CD4-positive, alpha-beta T cell (primary cell): ENCODE measurements at regions not wholly inside any gene's neighbourhood (a gene's known extent, or its start where the extent isn't known, plus 50 kb on each side); places are given as distances from the start of the nearest gene placed in this dataset.
"Not testable (repeated sequence)": the region's sequence is repeated elsewhere in the genome, so short reads cannot be mapped to it uniquely, and the experiment has no call there.

Experiments
- ATAC-seq: fragments of 200-7000 bp; cut with Tn5 transposase; one replicate; pipeline ENCODE4 v1.10.0; 2022; ENCODE audit warnings: mild to moderate bottlenecking; ENCODE audit not compliant: poor library complexity
- CTCF ChIA-PET: fragments of 350-600 bp; sonication (Branson Sonifier 250); formaldehyde crosslinking; loops from one replicate; lab custom pipeline; 2021; ENCODE audit warnings: antibody characterized with exemption, inconsistent platforms; lab: Charles Lee
- POLR2A ChIA-PET: fragments of 350-600 bp; sonication (Branson Sonifier 250); formaldehyde crosslinking; loops from one replicate; lab custom pipeline; 2021; ENCODE audit warnings: antibody characterized with exemption, inconsistent platforms; lab: Charles Lee
- DNase-seq, 14 experiments: peaks; one replicate each; pipeline ENCODE4 v3.0.0-alpha.2; 2013 to 2020; ENCODE audit warnings: mixed read lengths in 2 of 14
- H3K27ac ChIP-seq, 2 donors: one replicate each; pipeline versions ENCODE4 v1.5.1 to v1.7.0; 2013; ENCODE audit warnings: low read length in 2 of 2, low read depth in 1 of 2, mild to moderate bottlenecking in 1 of 2
- H3K27me3 ChIP-seq, 2 experiments: 1 replicate in 1 of 2; 2 replicates in 1 of 2; pipeline versions ENCODE4 v1.6.1 to v1.7.0; 2013; ENCODE audit warnings: low read length in 2 of 2, control low read depth in 1 of 2, mild to moderate bottlenecking in 1 of 2, moderate library complexity in 1 of 2; ENCODE audit not compliant: insufficient read depth in 2 of 2, control insufficient read depth in 1 of 2
- H3K36me3 ChIP-seq: one replicate; pipeline ENCODE4 v1.6.1; 2013; ENCODE audit warnings: low read length, control low read depth; ENCODE audit not compliant: insufficient read depth
- H3K4me1 ChIP-seq: one replicate; pipeline ENCODE4 v1.6.1; 2013; ENCODE audit warnings: low read length, control low read depth; ENCODE audit not compliant: insufficient read depth
- H3K4me3 ChIP-seq: one replicate; pipeline ENCODE4 v1.5.1; 2013; ENCODE audit warnings: mild to moderate bottlenecking, low read length, moderate library complexity
- H3K9me3 ChIP-seq, 2 experiments: 1 replicate in 1 of 2; 2 replicates in 1 of 2; pipeline versions ENCODE4 v1.6.1 to v1.7.0; 2013; ENCODE audit warnings: low read length in 2 of 2, mild to moderate bottlenecking in 2 of 2, control low read depth in 1 of 2, moderate library complexity in 1 of 2; ENCODE audit not compliant: control insufficient read depth in 1 of 2, insufficient read depth in 1 of 2
- H3K27ac Mint-ChIP-seq: one replicate; pipeline ENCODE4 v1.8.0; 2020; ENCODE audit warnings: mixed read lengths
- H3K27me3 Mint-ChIP-seq: one replicate; pipeline ENCODE4 v1.8.0; 2021; ENCODE audit warnings: mixed read lengths
- H3K36me3 Mint-ChIP-seq: one replicate; pipeline ENCODE4 v1.8.0; 2021; ENCODE audit warnings: low read depth, mixed read lengths
- H3K4me1 Mint-ChIP-seq: one replicate; pipeline ENCODE4 v1.8.0; 2021; ENCODE audit warnings: low read depth, mixed read lengths
- H3K4me3 Mint-ChIP-seq: one replicate; pipeline ENCODE4 v1.8.0; 2020; ENCODE audit warnings: mild to moderate bottlenecking, mixed read lengths
- H3K9me3 Mint-ChIP-seq: one replicate; pipeline ENCODE4 v1.8.0; 2020; ENCODE audit warnings: mixed read lengths
- CTCF ChIP-seq: fragments of 200-600 bp; IDR thresholded peaks from one replicate; pipeline ENCODE4 v1.8.0; 2022; ENCODE audit warnings: antibody characterized with exemption, mild to moderate bottlenecking
- intact Hi-C, 2 experiments: fragments of 100-400 bp; cut with DNase I in 1 of 2; cut with micrococcal nuclease in 1 of 2; formaldehyde crosslinking; loops; one replicate each; pipeline versions ENCODE4 v1.15.1 to v1.9.0; 2023 to 2025; cut with DNase I, micrococcal nuclease

GRCh38 chr16:16930309-16931000 lies 540.3 kb downstream of the XYLT1 start:
- H3K4me3 Mint-ChIP-seq: no peak overlapping the region
- intact Hi-C loops: no loop called here
- no peaks in the 10 kb centered on the region for H3K9me3 Mint-ChIP-seq
- POLR2A ChIA-PET: no interaction called here
- Histone ChIP-seq H3K27me3 (no peaks in the 10 kb centered on the region), H3K27ac (no peak overlapping the region), H3K36me3 (no peaks in the 10 kb centered on the region), H3K9me3 (no peaks in the 10 kb centered on the region), H3K4me3 (no peak overlapping the region), H3K4me1 (no peaks in the 10 kb centered on the region)
- TF ChIP-seq CTCF: no peak
- H3K36me3 Mint-ChIP-seq: no peaks in the 10 kb centered on the region
- CTCF ChIA-PET: no interaction called here
- no peak overlapping the region for H3K27ac Mint-ChIP-seq
- DNase-seq (no peak), ATAC-seq (no peak)
- no peaks in the 10 kb centered on the region for H3K27me3 Mint-ChIP-seq
- no peaks in the 10 kb centered on the region for H3K4me1 Mint-ChIP-seq

- no peak for DNase-seq
- Histone ChIP-seq H3K36me3 (no peaks in the 10 kb centered on the region), H3K4me3 (no peak overlapping the region), H3K27me3 (no peaks in the 10 kb centered on the region), H3K4me1 (no peaks in the 10 kb centered on the region), H3K27ac (no peak overlapping the region), H3K9me3 (no peaks in the 10 kb centered on the region)
- CTCF ChIA-PET: no interaction called here
- ATAC-seq: no peak
- TF ChIP-seq CTCF: no peak
- Mint-ChIP-seq H3K27me3 (no peaks in the 10 kb centered on the region), H3K36me3 (no peaks in the 10 kb centered on the region), H3K9me3 (no peaks in the 10 kb centered on the region), H3K27ac (no peak overlapping the region), H3K4me1 (no peaks in the 10 kb centered on the region), H3K4me3 (no peak overlapping the region)
- intact Hi-C loops: no loop called here
- POLR2A ChIA-PET: no interaction called here
Measured at GRCh38 chr16:16933861-16934260, 536.9 kb downstream of the XYLT1 start.

GRCh38 chr16:16934660-16935059 lies 536.1 kb downstream of the XYLT1 start:
- H3K4me1 Mint-ChIP-seq: no peaks in the 10 kb centered on the region
- DNase-seq: no peak

GRCh38 chr16:16935909-16936308 lies 534.9 kb downstream of the XYLT1 start:
- ATAC-seq, POLR2A ChIA-PET, H3K4me1 Mint-ChIP-seq, H3K27ac Mint-ChIP-seq, H3K4me3 Mint-ChIP-seq, H3K27ac ChIP-seq, H3K27me3 ChIP-seq, H3K4me3 ChIP-seq, H3K36me3 ChIP-seq, DNase-seq, H3K4me1 ChIP-seq, H3K27me3 Mint-ChIP-seq, H3K36me3 Mint-ChIP-seq, H3K9me3 Mint-ChIP-seq, intact Hi-C loops, H3K9me3 ChIP-seq: not testable (repeated sequence)
- CTCF ChIA-PET: interaction anchor here (0.6 kb wide), 2 partner anchors 10 to 12 kb away, joined by 3 to 5 read pairs; no protein-coding TSS in a partner anchor

More at GRCh38 chr16:16934660-16935059, 536.1 kb downstream of the XYLT1 start:
- CTCF ChIA-PET: no interaction called here
- no peak for TF ChIP-seq CTCF
- no peak for ATAC-seq
- POLR2A ChIA-PET: no interaction called here
- Mint-ChIP-seq H3K36me3 (no peaks in the 10 kb centered on the region), H3K4me3 (no peak overlapping the region), H3K27me3 (no peaks in the 10 kb centered on the region), H3K27ac (no peak overlapping the region), H3K9me3 (no peaks in the 10 kb centered on the region)
- Histone ChIP-seq H3K27ac (no peak overlapping the region), H3K4me3 (no peak overlapping the region), H3K9me3 (no peaks in the 10 kb centered on the region), H3K36me3 (no peaks in the 10 kb centered on the region), H3K4me1 (no peaks in the 10 kb centered on the region), H3K27me3 (no peaks in the 10 kb centered on the region)
- intact Hi-C loops: no loop called here
